ENCODE measurements at regions not wholly inside any gene's neighbourhood (a gene's known extent, or its start where the extent isn't known, plus 50 kb on each side); places are given as distances from the start of the nearest gene placed in this dataset.

DNA sequence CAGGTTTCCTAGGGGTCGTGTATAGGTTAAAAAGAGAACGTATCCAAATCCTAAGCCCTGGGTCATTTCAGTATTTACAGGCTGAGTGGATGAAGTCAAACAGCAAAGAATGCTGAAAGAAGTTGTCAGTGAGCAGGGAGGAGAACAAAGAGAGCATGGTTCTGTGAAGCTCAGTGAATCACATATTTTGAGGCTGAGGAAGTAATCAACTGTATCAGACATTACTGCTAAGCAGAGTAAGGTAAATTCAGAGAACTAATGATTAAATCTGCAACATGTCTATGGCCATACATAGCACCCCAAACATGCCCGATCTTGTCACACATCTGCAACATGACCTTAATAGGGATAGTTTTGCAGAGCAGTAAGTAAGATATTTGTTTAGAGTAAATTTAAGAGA is 1130.3 kb downstream of the RAPGEF2 start:
- H3K4me3 ChIP-seq (replicated peaks in 1 of 2; ENCODE audit: low read depth in 1 of 2, low read length in 2 of 2) = no peak overlapping the region
- H3K4me2 ChIP-seq (ENCODE audit: low read length) = no peak overlapping the region
- TF ChIP-seq, protein P1, sequence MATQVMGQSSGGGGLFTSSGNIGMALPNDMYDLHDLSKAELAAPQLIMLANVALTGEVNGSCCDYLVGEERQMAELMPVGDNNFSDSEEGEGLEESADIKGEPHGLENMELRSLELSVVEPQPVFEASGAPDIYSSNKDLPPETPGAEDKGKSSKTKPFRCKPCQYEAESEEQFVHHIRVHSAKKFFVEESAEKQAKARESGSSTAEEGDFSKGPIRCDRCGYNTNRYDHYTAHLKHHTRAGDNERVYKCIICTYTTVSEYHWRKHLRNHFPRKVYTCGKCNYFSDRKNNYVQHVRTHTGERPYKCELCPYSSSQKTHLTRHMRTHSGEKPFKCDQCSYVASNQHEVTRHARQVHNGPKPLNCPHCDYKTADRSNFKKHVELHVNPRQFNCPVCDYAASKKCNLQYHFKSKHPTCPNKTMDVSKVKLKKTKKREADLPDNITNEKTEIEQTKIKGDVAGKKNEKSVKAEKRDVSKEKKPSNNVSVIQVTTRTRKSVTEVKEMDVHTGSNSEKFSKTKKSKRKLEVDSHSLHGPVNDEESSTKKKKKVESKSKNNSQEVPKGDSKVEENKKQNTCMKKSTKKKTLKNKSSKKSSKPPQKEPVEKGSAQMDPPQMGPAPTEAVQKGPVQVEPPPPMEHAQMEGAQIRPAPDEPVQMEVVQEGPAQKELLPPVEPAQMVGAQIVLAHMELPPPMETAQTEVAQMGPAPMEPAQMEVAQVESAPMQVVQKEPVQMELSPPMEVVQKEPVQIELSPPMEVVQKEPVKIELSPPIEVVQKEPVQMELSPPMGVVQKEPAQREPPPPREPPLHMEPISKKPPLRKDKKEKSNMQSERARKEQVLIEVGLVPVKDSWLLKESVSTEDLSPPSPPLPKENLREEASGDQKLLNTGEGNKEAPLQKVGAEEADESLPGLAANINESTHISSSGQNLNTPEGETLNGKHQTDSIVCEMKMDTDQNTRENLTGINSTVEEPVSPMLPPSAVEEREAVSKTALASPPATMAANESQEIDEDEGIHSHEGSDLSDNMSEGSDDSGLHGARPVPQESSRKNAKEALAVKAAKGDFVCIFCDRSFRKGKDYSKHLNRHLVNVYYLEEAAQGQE (IDR thresholded peaks at IDR 0.05; ENCODE audit: low read depth) = no peak
- TF ChIP-seq EZH2phosphoT487 (IDR thresholded peaks at IDR 0.05; ENCODE audit: borderline replicate concordance) (no peak), ELF1 (IDR thresholded peaks at IDR 0.05; ENCODE audit: borderline replicate concordance, low read depth) (no peak), POLR2A (IDR thresholded peaks at IDR 0.05; ENCODE audit: borderline replicate concordance, extremely low read depth, insufficient read depth, insufficient read length) (no peak), JUND (IDR thresholded peaks at IDR 0.05) (no peak), TCF7L2 (IDR thresholded peaks at IDR 0.05; ENCODE audit: borderline replicate concordance, extremely low read depth, insufficient read depth, insufficient read length) (no peak), POLR2AphosphoS5 (IDR thresholded peaks at IDR 0.05; ENCODE audit: low read depth, low read length) (no peak)
- TF ChIP-seq, protein P2, sequence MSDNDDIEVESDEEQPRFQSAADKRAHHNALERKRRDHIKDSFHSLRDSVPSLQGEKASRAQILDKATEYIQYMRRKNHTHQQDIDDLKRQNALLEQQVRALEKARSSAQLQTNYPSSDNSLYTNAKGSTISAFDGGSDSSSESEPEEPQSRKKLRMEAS (IDR thresholded peaks at IDR 0.05) = no peak
- no peak overlapping the region for H3K9ac ChIP-seq (ENCODE audit: low read length)
- no peaks in the 10 kb centered on the region for H3K27me3 ChIP-seq (ENCODE audit: insufficient read depth, low read length)
- H3K79me2 ChIP-seq (ENCODE audit: insufficient read depth, low read length) = no peaks in the 10 kb centered on the region
- no peaks in the 10 kb centered on the region for H3K9me3 ChIP-seq (ENCODE audit: control insufficient read depth in 1 of 2, insufficient read depth in 1 of 2, low read depth in 1 of 2, low read length in 2 of 2)
- POLR2A ChIA-PET = no interaction called here
- CTCF ChIA-PET = no interaction called here
- RAD21 ChIA-PET (ENCODE audit: low non-redundant PET in 1 of 2, low total read pairs in 2 of 2, uncharacterized antibody in 2 of 2, unreplicated experiment in 2 of 2) = no interaction called here
- H4K20me1 ChIP-seq (ENCODE audit: insufficient read depth) = no peaks in the 10 kb centered on the region
- ATAC-seq (no peak), DNase-seq (ENCODE audit: low read depth, low spot score) (no peak)
- no peak overlapping the region for H2AFZ ChIP-seq (ENCODE audit: low read depth, low read length, poor library complexity, severe bottlenecking)
- no peaks in the 10 kb centered on the region for H3K4me1 ChIP-seq (ENCODE audit: control insufficient read depth in 1 of 2, insufficient read depth in 2 of 2, low read length in 2 of 2)
- no peak overlapping the region for H3K27ac ChIP-seq (ENCODE audit: low read depth, low read length)
- no TSS peak for BruUV-seq (replicated peaks)
- no peaks in the 10 kb centered on the region for H3K36me3 ChIP-seq (ENCODE audit: control insufficient read depth in 1 of 2, insufficient read depth in 2 of 2, low read length in 2 of 2)
- intact Hi-C loops (cut with micrococcal nuclease) = no loop called here
- no peaks in the 10 kb centered on the region for H3K9me2 ChIP-seq (ENCODE audit: insufficient read depth)

Data from HCT116 (cell line).